Thyroid gland (tissue), 4 donors: ENCODE measurements at regions not wholly inside any gene's neighbourhood (a gene's known extent, or its start where the extent isn't known, plus 50 kb on each side); places are given as distances from the start of the nearest gene placed in this dataset.

Experiments used
- CTCF ChIP-seq, 6 experiments: fragments of 200-600 bp in 3 of 6; fragments of 450-650 bp in 3 of 6; sonication (generic) in 3 of 6; IDR thresholded peaks; one replicate each; pipeline ENCODE4 v1.5.1; 2016 to 2019; ENCODE audit warnings: antibody characterized with exemption in 6 of 6, mild to moderate bottlenecking in 2 of 6, inconsistent platforms in 1 of 6, moderate library complexity in 1 of 6
- POLR2A ChIP-seq, 2 donors: fragments of 450-650 bp; IDR thresholded peaks; one replicate each; pipeline ENCODE4 v1.6.1; 2017; ENCODE audit warnings: antibody characterized with exemption in 2 of 2, mild to moderate bottlenecking in 2 of 2, moderate library complexity in 1 of 2

- TF ChIP-seq CTCF (IDR thresholded peaks at IDR 0.05) = no peak
- no peak for TF ChIP-seq POLR2A (IDR thresholded peaks at IDR 0.05)
These were observed 1675.5 kb downstream of the STIM2 start for GRCh38 chr4:28536124-28536523.
